ENCODE measurements at regions not wholly inside any gene's neighbourhood (a gene's known extent, or its start where the extent isn't known, plus 50 kb on each side); places are given as distances from the start of the nearest gene placed in this dataset.
"Not testable (repeated sequence)": the region's sequence is repeated elsewhere in the genome, so short reads cannot be mapped to it uniquely, and the experiment has no call there.

DNA sequence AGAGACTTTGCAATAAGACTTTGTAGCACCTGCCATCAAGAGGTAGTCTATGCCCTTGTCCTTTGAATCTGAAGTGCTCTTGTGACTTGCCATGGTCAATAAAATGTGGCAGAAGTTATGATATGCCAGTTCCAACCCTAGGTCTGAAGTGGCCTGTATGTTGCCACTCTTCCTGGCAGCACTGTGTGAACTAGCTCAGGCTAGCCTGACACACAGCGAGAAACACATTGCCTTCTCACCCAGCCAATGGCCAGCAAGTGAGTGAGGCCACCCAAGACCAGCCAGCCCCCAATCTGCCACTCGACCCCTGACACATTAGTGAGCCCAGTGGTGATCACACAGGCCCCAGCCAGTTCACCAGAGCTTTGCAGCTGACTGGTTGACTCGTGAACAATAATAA lies 52.7 kb upstream of the OSMR start:
- DNase-seq = no peak

DNA sequence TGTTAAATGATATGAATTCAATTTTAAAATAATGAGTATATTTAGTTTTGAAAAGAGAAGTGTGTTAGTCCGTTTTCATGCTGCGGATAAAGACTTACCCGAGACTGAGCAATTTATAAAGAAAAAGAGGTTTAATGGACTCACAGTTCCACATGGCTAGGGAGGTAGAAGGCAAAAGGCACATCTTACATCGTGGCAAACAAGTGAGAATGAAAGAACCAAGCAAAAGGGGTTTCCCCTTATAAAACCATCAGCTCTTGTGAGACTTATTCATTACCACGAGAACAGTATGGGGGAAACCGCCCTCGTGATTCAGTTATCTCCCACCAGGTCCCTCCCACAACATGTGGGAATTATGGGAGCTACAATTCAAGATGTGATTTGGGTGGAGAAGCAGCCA lies 51.8 kb upstream of the OSMR start:
- DNase-seq = not testable (repeated sequence)

DNA sequence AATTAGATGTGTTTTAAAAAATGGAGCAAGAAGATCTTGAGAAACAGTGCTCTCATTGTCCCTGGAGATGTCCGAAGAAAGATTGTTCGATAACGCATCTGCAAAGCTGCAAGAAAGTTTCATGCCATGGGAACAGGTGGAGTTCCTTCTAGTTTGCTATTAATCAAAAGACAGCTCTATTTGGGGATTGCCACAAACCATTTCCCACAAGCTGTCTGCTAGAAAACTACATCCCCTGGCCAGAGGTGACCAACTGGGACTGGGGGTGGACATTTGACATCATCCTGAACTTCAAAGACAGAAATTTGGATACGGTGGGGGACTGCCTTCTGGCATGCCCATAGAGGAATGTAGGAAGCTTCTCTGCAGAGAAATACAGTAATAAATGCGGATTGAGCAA lies 50.8 kb upstream of the OSMR start:
- DNase-seq = no peak

DNA sequence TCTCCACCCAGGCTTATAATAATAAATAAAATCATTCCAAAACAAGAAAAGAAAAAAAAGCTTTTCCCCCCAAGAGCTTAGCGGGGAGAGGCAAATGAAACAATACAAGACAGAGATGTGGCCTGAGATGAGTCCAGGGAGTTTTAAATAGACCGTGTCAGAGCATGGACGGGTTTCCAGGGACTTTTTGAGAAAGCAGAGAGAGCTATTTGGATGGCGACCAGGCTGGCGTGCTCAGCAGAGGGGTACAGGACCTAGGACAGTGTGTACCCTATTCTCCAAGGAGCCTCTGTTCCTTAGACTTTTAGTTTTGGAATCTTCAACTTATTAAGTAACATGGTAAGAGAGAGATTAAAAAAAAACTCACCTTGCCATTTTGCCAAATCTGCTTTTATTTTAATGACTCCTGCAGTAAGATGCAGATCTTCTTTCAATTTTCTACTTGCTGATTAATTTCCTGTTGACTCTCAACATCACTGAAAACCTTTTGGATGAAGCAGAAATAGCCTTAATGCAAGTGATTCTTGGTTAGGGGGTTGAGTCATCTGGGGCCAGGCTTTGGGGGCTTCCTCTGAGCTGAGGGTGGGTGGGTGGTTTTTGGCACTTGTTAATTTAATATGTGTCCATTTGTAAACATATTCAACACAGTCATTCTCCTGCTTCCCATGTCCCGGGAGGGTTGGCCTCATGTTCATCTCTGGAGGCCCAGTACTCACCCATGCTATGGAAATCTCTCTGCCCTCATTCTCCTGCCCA lies 49.6 kb upstream of the OSMR start:
- no peak for DNase-seq

Data from NCI-H524 (cell line).